ENCODE measurements at regions not wholly inside any gene's neighbourhood (a gene's known extent, or its start where the extent isn't known, plus 50 kb on each side); places are given as distances from the start of the nearest gene placed in this dataset.
A peak's percentile ranks its signal among the peaks of the same experiment; 100 is the strongest.

- H3K27ac ChIP-seq (ENCODE audit: low read length) = no peak overlapping the region
- H3K4me1 Mint-ChIP-seq = peaks cover 54 to 66% (median 62%) of the 10 kb centered on the region in 3 donors
- ATAC-seq (replicated peaks in 1 of 4) = no peak
Observed at GRCh38 chr2:43124687-43125057, 101.7 kb downstream of the ZFP36L2 start.

GRCh38 chr2:43123981-43124686 is 102.3 kb downstream of the ZFP36L2 start:
- CTCF ChIA-PET = interaction anchor here in 1 of 2 donors (0.6 to 8.5 kb wide), 3 partner anchors 94 to 259 kb away, joined by 3 to 45 read pairs (median 5); partner anchors contain the start of gene ZFP36L2
- H3K4me1 ChIP-seq (ENCODE audit: control insufficient read depth in 1 of 2, extremely low read depth in 1 of 2, insufficient read depth in 2 of 2, low read length in 2 of 2) = peaks cover 32 to 54% of the 10 kb centered on the region in 2 experiments
- Mint-ChIP-seq H3K9me3 (peaks cover 3 to 5% (median 5%) of the 10 kb centered on the region in 3 donors), H3K27ac (peak overlapping the region; percentile 57 to 66), H3K4me1 (peaks cover 49 to 61% (median 56%) of the 10 kb centered on the region in 3 donors), H3K36me3 (peaks cover 6% of the 10 kb centered on the region), H3K27me3 (no peaks in the 10 kb centered on the region), H3K4me3 (peak overlapping the region in 2 of 3 donors; percentile 29 to 33)
- 70% methylated on average over 6 of the region's 9 CpGs for WGBS (ENCODE audit: insufficient coverage)
- no peaks in the 10 kb centered on the region for H3K36me3 ChIP-seq (ENCODE audit: control insufficient read depth in 2 of 2, extremely low read depth in 1 of 2, insufficient read depth in 1 of 2, low read length in 1 of 2)
- POLR2A ChIA-PET = interaction anchor here (0.5 to 0.6 kb wide), 2 partner anchors 92 to 157 kb away, joined by 3 to 5 read pairs; no protein-coding TSS in a partner anchor
- H3K9me3 ChIP-seq = peaks cover 3% of the 10 kb centered on the region
- no peaks in the 10 kb centered on the region for H3K27me3 ChIP-seq (replicated peaks in 1 of 2; ENCODE audit: control insufficient read depth in 2 of 2, extremely low read depth in 1 of 2, insufficient read depth in 2 of 2, low read length in 1 of 2)
- DNase-seq (no peak), ATAC-seq (replicated peaks in 1 of 4) (no peak)
- no peak overlapping the region for H3K27ac ChIP-seq (ENCODE audit: low read length)
- peak overlapping the region in 1 of 2 donors; percentile 17 for H3K4me3 ChIP-seq (ENCODE audit: control insufficient read depth in 1 of 2, extremely low read depth in 1 of 2, low read length in 1 of 2)

More at GRCh38 chr2:43124687-43125057, 101.7 kb downstream of the ZFP36L2 start:
- H3K9me3 ChIP-seq = no peaks in the 10 kb centered on the region
- H3K36me3 ChIP-seq (ENCODE audit: control insufficient read depth in 2 of 2, extremely low read depth in 1 of 2, insufficient read depth in 1 of 2, low read length in 1 of 2) = no peaks in the 10 kb centered on the region
- no CpG with 5 or more reads among the region's 8 CpGs for WGBS (ENCODE audit: insufficient coverage)
- no peaks in the 10 kb centered on the region for H3K27me3 ChIP-seq (replicated peaks in 1 of 2; ENCODE audit: control insufficient read depth in 2 of 2, extremely low read depth in 1 of 2, insufficient read depth in 2 of 2, low read length in 1 of 2)
- no peaks in the 10 kb centered on the region for H3K27me3 Mint-ChIP-seq
- CTCF ChIA-PET = interaction anchor here in 1 of 2 donors (0.6 to 8.5 kb wide), 2 partner anchors 93 to 103 kb away, joined by 3 to 45 read pairs; partner anchors contain the start of gene ZFP36L2
- H3K4me3 Mint-ChIP-seq = peak overlapping the region in 1 of 3 donors; percentile 33
- peaks cover under 1 to 2% (median 1%) of the 10 kb centered on the region in 3 donors for H3K9me3 Mint-ChIP-seq
- peaks cover 2% of the 10 kb centered on the region for H3K36me3 Mint-ChIP-seq
- H3K4me1 ChIP-seq (ENCODE audit: control insufficient read depth in 1 of 2, extremely low read depth in 1 of 2, insufficient read depth in 2 of 2, low read length in 2 of 2) = peaks cover 37 to 60% of the 10 kb centered on the region in 2 experiments
- POLR2A ChIA-PET = interaction anchor here in 1 of 2 donors (0.6 kb wide), 1 partner anchor 91 kb away, joined by 5 read pairs; no protein-coding TSS in a partner anchor
- no peak for DNase-seq
- H3K4me3 ChIP-seq (ENCODE audit: control insufficient read depth in 1 of 2, extremely low read depth in 1 of 2, low read length in 1 of 2) = no peak overlapping the region
- peak overlapping the region; percentile 57 to 66 for H3K27ac Mint-ChIP-seq

GRCh38 chr2:43123486-43123885 is 102.9 kb downstream of the ZFP36L2 start:
- Histone ChIP-seq H3K36me3 (ENCODE audit: control insufficient read depth in 2 of 2, extremely low read depth in 1 of 2, insufficient read depth in 1 of 2, low read length in 1 of 2) (no peaks in the 10 kb centered on the region), H3K9me3 (peaks cover 3% of the 10 kb centered on the region), H3K4me3 (ENCODE audit: control insufficient read depth in 1 of 2, extremely low read depth in 1 of 2, low read length in 1 of 2) (peak overlapping the region in 1 of 2 donors; percentile 5), H3K4me1 (ENCODE audit: control insufficient read depth in 1 of 2, extremely low read depth in 1 of 2, insufficient read depth in 2 of 2, low read length in 2 of 2) (peaks cover 27 to 48% of the 10 kb centered on the region in 2 experiments), H3K27me3 (replicated peaks in 1 of 2; ENCODE audit: control insufficient read depth in 2 of 2, extremely low read depth in 1 of 2, insufficient read depth in 2 of 2, low read length in 1 of 2) (no peaks in the 10 kb centered on the region), H3K27ac (ENCODE audit: low read length) (no peak overlapping the region)
- WGBS (ENCODE audit: insufficient coverage) = 88% methylated on average over 7 of the region's 8 CpGs
- H3K4me1 Mint-ChIP-seq = peaks cover 42 to 54% (median 50%) of the 10 kb centered on the region in 3 donors
- peak overlapping the region in 1 of 2 donors; percentile 66 for H3K27ac Mint-ChIP-seq
- peaks cover 9% of the 10 kb centered on the region for H3K36me3 Mint-ChIP-seq
- no peaks in the 10 kb centered on the region for H3K27me3 Mint-ChIP-seq
- ChIA-PET POLR2A (interaction anchor here in 1 of 2 donors (0.6 kb wide), 1 partner anchor 123 kb away, joined by 3 read pairs; no protein-coding TSS in a partner anchor), CTCF (no interaction called here)
- DNase-seq (no peak), ATAC-seq (replicated peaks in 1 of 4) (no peak)
- peaks cover 3 to 11% (median 11%) of the 10 kb centered on the region in 3 donors for H3K9me3 Mint-ChIP-seq
- peak overlapping the region in 1 of 3 donors; percentile 33 for H3K4me3 Mint-ChIP-seq

GRCh38 chr2:43123028-43123427 is 103.4 kb downstream of the ZFP36L2 start:
- POLR2A ChIA-PET = interaction anchor here (0.6 kb wide), 2 partner anchors 116 to 123 kb away, joined by 3 read pairs; no protein-coding TSS in a partner anchor
- H3K9me3 ChIP-seq = peaks cover 3% of the 10 kb centered on the region
- peaks cover 38 to 50% (median 45%) of the 10 kb centered on the region in 3 donors for H3K4me1 Mint-ChIP-seq
- DNase-seq (no peak), ATAC-seq (replicated peaks in 1 of 4) (no peak)
- 82% methylated on average over 2 of the region's 4 CpGs for WGBS (ENCODE audit: insufficient coverage)
- H3K36me3 Mint-ChIP-seq = peaks cover 11% of the 10 kb centered on the region
- H3K4me3 Mint-ChIP-seq = no peak overlapping the region
- no peak overlapping the region for H3K27ac ChIP-seq (ENCODE audit: low read length)
- no peak overlapping the region for H3K4me3 ChIP-seq (ENCODE audit: control insufficient read depth in 1 of 2, extremely low read depth in 1 of 2, low read length in 1 of 2)
- no peaks in the 10 kb centered on the region for H3K27me3 Mint-ChIP-seq
- no peaks in the 10 kb centered on the region for H3K27me3 ChIP-seq (replicated peaks in 1 of 2; ENCODE audit: control insufficient read depth in 2 of 2, extremely low read depth in 1 of 2, insufficient read depth in 2 of 2, low read length in 1 of 2)
- peaks cover 22 to 43% of the 10 kb centered on the region in 2 experiments for H3K4me1 ChIP-seq (ENCODE audit: control insufficient read depth in 1 of 2, extremely low read depth in 1 of 2, insufficient read depth in 2 of 2, low read length in 2 of 2)
- peaks cover 3 to 12% (median 12%) of the 10 kb centered on the region in 3 donors for H3K9me3 Mint-ChIP-seq
- CTCF ChIA-PET = interaction anchor here in 1 of 2 donors (1.0 kb wide), 1 partner anchor 82 kb away, joined by 3 read pairs; no protein-coding TSS in a partner anchor
- H3K27ac Mint-ChIP-seq = peak overlapping the region in 1 of 2 donors; percentile 12
- no peaks in the 10 kb centered on the region for H3K36me3 ChIP-seq (ENCODE audit: control insufficient read depth in 2 of 2, extremely low read depth in 1 of 2, insufficient read depth in 1 of 2, low read length in 1 of 2)

GRCh38 chr2:43121580-43122314 is 104.7 kb downstream of the ZFP36L2 start:
- Histone ChIP-seq H3K4me1 (ENCODE audit: control insufficient read depth in 1 of 2, extremely low read depth in 1 of 2, insufficient read depth in 2 of 2, low read length in 2 of 2) (peaks cover 13 to 30% of the 10 kb centered on the region in 2 experiments), H3K9me3 (peaks cover 3% of the 10 kb centered on the region), H3K27me3 (replicated peaks in 1 of 2; ENCODE audit: control insufficient read depth in 2 of 2, extremely low read depth in 1 of 2, insufficient read depth in 2 of 2, low read length in 1 of 2) (no peaks in the 10 kb centered on the region), H3K27ac (ENCODE audit: low read length) (no peak overlapping the region), H3K4me3 (ENCODE audit: control insufficient read depth in 1 of 2, extremely low read depth in 1 of 2, low read length in 1 of 2) (no peak overlapping the region), H3K36me3 (ENCODE audit: control insufficient read depth in 2 of 2, extremely low read depth in 1 of 2, insufficient read depth in 1 of 2, low read length in 1 of 2) (no peaks in the 10 kb centered on the region)
- Mint-ChIP-seq H3K27me3 (no peaks in the 10 kb centered on the region), H3K27ac (peak overlapping the region in 1 of 2 donors; percentile 11), H3K4me3 (no peak overlapping the region), H3K36me3 (peaks cover 19% of the 10 kb centered on the region), H3K9me3 (peaks cover 3 to 12% (median 12%) of the 10 kb centered on the region in 3 donors), H3K4me1 (peaks cover 31 to 39% (median 37%) of the 10 kb centered on the region in 3 donors)
- DNase-seq = no peak
- 60% methylated on average over 2 of the region's 4 CpGs for WGBS (ENCODE audit: insufficient coverage)
- ATAC-seq (replicated peaks in 1 of 4) = no peak
- ChIA-PET POLR2A (interaction anchor here in 1 of 2 donors (0.7 kb wide), 1 partner anchor 107 kb away, joined by 3 read pairs; no protein-coding TSS in a partner anchor), CTCF (interaction anchor here (0.6 to 2.0 kb wide), 5 partner anchors 83 to 363 kb away, joined by 3 to 9 read pairs (median 3); no protein-coding TSS in a partner anchor)

GRCh38 chr2:43119303-43119702 is 107.1 kb downstream of the ZFP36L2 start:
- POLR2A ChIA-PET = no interaction called here
- Mint-ChIP-seq H3K27me3 (no peaks in the 10 kb centered on the region), H3K36me3 (peaks cover 23% of the 10 kb centered on the region), H3K4me1 (peaks cover 17 to 21% (median 19%) of the 10 kb centered on the region in 3 donors), H3K27ac (no peak overlapping the region), H3K9me3 (peaks cover 3 to 12% (median 12%) of the 10 kb centered on the region in 3 donors), H3K4me3 (no peak overlapping the region)
- Histone ChIP-seq H3K4me3 (ENCODE audit: control insufficient read depth in 1 of 2, extremely low read depth in 1 of 2, low read length in 1 of 2) (no peak overlapping the region), H3K36me3 (ENCODE audit: control insufficient read depth in 2 of 2, extremely low read depth in 1 of 2, insufficient read depth in 1 of 2, low read length in 1 of 2) (no peaks in the 10 kb centered on the region), H3K9me3 (peaks cover 3% of the 10 kb centered on the region), H3K27me3 (replicated peaks in 1 of 2; ENCODE audit: control insufficient read depth in 2 of 2, extremely low read depth in 1 of 2, insufficient read depth in 2 of 2, low read length in 1 of 2) (no peaks in the 10 kb centered on the region), H3K4me1 (ENCODE audit: control insufficient read depth in 1 of 2, extremely low read depth in 1 of 2, insufficient read depth in 2 of 2, low read length in 2 of 2) (peaks cover 5 to 10% of the 10 kb centered on the region in 2 experiments), H3K27ac (ENCODE audit: low read length) (no peak overlapping the region)
- CTCF ChIA-PET = interaction anchor here in 1 of 2 donors (0.5 kb wide), 1 partner anchor 261 kb away, joined by 3 read pairs; no protein-coding TSS in a partner anchor
- DNase-seq (no peak), ATAC-seq (replicated peaks in 1 of 4) (no peak)
- no CpG with 5 or more reads among the region's 1 CpG for WGBS (ENCODE audit: insufficient coverage)

All from T-cell (primary cell).